ENCODE measurements at regions not wholly inside any gene's neighbourhood (a gene's known extent, or its start where the extent isn't known, plus 50 kb on each side); places are given as distances from the start of the nearest gene placed in this dataset.

DNA sequence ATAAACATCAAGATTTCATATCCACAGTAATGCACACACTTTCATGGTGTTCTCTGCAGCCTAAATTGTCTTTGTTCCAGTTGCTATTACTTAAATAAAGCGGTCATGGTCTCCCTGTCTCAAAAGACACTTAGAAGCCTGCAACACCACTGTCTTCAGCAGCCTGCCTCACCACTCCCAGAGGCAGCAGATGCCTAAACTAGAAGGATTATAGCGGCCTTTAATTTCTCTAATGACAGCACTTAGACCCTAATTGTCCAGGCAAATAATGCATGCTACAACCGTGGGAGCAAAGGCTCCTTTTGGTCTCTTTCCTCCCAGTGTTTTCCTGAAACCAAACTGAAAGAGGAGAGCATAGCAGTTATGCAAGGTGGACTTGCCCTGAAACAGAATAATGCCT is 248.8 kb upstream of the SLC39A10 start:
- TF ChIP-seq, protein P1, sequence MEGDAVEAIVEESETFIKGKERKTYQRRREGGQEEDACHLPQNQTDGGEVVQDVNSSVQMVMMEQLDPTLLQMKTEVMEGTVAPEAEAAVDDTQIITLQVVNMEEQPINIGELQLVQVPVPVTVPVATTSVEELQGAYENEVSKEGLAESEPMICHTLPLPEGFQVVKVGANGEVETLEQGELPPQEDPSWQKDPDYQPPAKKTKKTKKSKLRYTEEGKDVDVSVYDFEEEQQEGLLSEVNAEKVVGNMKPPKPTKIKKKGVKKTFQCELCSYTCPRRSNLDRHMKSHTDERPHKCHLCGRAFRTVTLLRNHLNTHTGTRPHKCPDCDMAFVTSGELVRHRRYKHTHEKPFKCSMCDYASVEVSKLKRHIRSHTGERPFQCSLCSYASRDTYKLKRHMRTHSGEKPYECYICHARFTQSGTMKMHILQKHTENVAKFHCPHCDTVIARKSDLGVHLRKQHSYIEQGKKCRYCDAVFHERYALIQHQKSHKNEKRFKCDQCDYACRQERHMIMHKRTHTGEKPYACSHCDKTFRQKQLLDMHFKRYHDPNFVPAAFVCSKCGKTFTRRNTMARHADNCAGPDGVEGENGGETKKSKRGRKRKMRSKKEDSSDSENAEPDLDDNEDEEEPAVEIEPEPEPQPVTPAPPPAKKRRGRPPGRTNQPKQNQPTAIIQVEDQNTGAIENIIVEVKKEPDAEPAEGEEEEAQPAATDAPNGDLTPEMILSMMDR (IDR thresholded peaks at IDR 0.05; ENCODE audit: low read depth, low read length): no peak
- no peak for TF ChIP-seq EZH2phosphoT487 (IDR thresholded peaks at IDR 0.05; ENCODE audit: low read depth)
